ENCODE measurements at regions not wholly inside any gene's neighbourhood (a gene's known extent, or its start where the extent isn't known, plus 50 kb on each side); places are given as distances from the start of the nearest gene placed in this dataset.

GRCh38 chr9:106737516-106737915 lies 125.5 kb upstream of the ZNF462 start:
- no peak overlapping the region for H3K4me2 ChIP-seq (ENCODE audit: insufficient read depth, insufficient read length, low read length)
- Mint-ChIP-seq H3K27me3 (ENCODE audit: low read depth) (no peaks in the 10 kb centered on the region), H3K9me3 (no peaks in the 10 kb centered on the region), H3K36me3 (ENCODE audit: insufficient read depth in 1 of 3, low read depth in 3 of 3) (no peaks in the 10 kb centered on the region), H3K27ac (no peak overlapping the region), H3K4me3 (no peak overlapping the region), H3K4me1 (peaks cover 3 to 6% of the 10 kb centered on the region in 2 experiments; a peak in 2 of 4 replicates)
- WGBS (ENCODE audit: extremely low coverage, insufficient read length, low lambda C conversion rate) = no CpG with 5 or more reads among the region's 3 CpGs
- H2BK15ac ChIP-seq (ENCODE audit: low read depth, low read length) = no peak overlapping the region
- no peak overlapping the region for H3T11ph ChIP-seq (ENCODE audit: low read length)
- no peaks in the 10 kb centered on the region for H3K9me3 ChIP-seq (ENCODE audit: control insufficient read depth, low read depth, low read length)
- no peak overlapping the region for H4K8ac ChIP-seq (replicated peaks; ENCODE audit: insufficient read length, low read depth, low read length)
- H2AK5ac ChIP-seq (ENCODE audit: insufficient read length, low read length) = no peak overlapping the region
- no peak overlapping the region for H2BK120ac ChIP-seq (ENCODE audit: low read depth, low read length, poor library complexity, severe bottlenecking)
- H4K5ac ChIP-seq (ENCODE audit: insufficient read length, low read depth, low read length) = no peak overlapping the region
- H3K27ac ChIP-seq (ENCODE audit: insufficient read length, low read depth, low read length) = no peak overlapping the region
- no peak overlapping the region for H2BK20ac ChIP-seq (ENCODE audit: low read depth, low read length, poor library complexity, severe bottlenecking)
- no peak overlapping the region for H3K23ac ChIP-seq (ENCODE audit: insufficient read length, low read depth, low read length)
- no peak overlapping the region for H2BK5ac ChIP-seq (ENCODE audit: insufficient read length, low read length)
- TF ChIP-seq CTCF (conservative IDR thresholded peaks at IDR 0.05) = no peak
- H3K9ac ChIP-seq (ENCODE audit: extremely low read depth, insufficient read length, low read length) = no peak overlapping the region
- DNase-seq = no peak
- H3K23me2 ChIP-seq (ENCODE audit: insufficient read length, low read depth, low read length, poor library complexity, severe bottlenecking) = no peaks in the 10 kb centered on the region
- no peak overlapping the region for H4K91ac ChIP-seq (ENCODE audit: insufficient read length, low read depth, low read length)
- H4K20me1 ChIP-seq (ENCODE audit: control insufficient read depth, insufficient read depth, insufficient read length) = no peaks in the 10 kb centered on the region
- no peak overlapping the region for H3K14ac ChIP-seq (ENCODE audit: insufficient read depth, low read length)
- H3K4ac ChIP-seq (ENCODE audit: low read depth, low read length) = no peak overlapping the region
- no peak overlapping the region for H3K18ac ChIP-seq (ENCODE audit: insufficient read length, low read depth, low read length)
- no peak overlapping the region for H2AFZ ChIP-seq (ENCODE audit: low read length)
- no peaks in the 10 kb centered on the region for H3K79me2 ChIP-seq (ENCODE audit: insufficient read depth, low read length)
- no peaks in the 10 kb centered on the region for H3K27me3 ChIP-seq (ENCODE audit: insufficient read depth, low read length)
- no peaks in the 10 kb centered on the region; the same call in 1 of the 2 replicates for H3K4me1 ChIP-seq (ENCODE audit: insufficient read depth, low read length)
- no peak overlapping the region for H2BK12ac ChIP-seq (ENCODE audit: insufficient read length, low read depth, low read length)
- H3K56ac ChIP-seq (ENCODE audit: insufficient read length, low read depth, low read length) = no peak overlapping the region
- no peaks in the 10 kb centered on the region for H3K79me1 ChIP-seq (ENCODE audit: insufficient read depth, low read depth, low read length, poor library complexity, severe bottlenecking)

Measured in H9 (cell line).